Heart right ventricle (tissue), 16 donors: ENCODE measurements at regions not wholly inside any gene's neighbourhood (a gene's known extent, or its start where the extent isn't known, plus 50 kb on each side); places are given as distances from the start of the nearest gene placed in this dataset.

Experiments used
- ATAC-seq, 8 donors: fragments of 200-7000 bp; cut with Tn5 transposase; one replicate each; pipeline ENCODE4 v1.9.1; 2020; ENCODE audit warnings: mild to moderate bottlenecking in 8 of 8, moderate library complexity in 8 of 8, moderate number of reproducible peaks in 1 of 8
- DNase-seq, 2 donors: peaks; one replicate each; pipeline ENCODE4 v3.0.0-alpha.2; 2020
- H3K27ac ChIP-seq, 10 donors: fragments of 200-600 bp; sonication (generic) in 2 of 10; one replicate each; pipeline versions ENCODE4 v1.5.0 to v1.8.0; 2020 to 2022; ENCODE audit warnings: mild to moderate bottlenecking in 3 of 10
- H3K27me3 ChIP-seq, 7 donors: fragments of 200-600 bp; one replicate each; pipeline ENCODE4 v1.8.0; 2021 to 2022; ENCODE audit warnings: mild to moderate bottlenecking in 2 of 7
- H3K36me3 ChIP-seq, 9 donors: fragments of 200-600 bp; sonication (generic) in 1 of 9; one replicate each; pipeline versions ENCODE4 v1.5.0 to v1.8.0; 2020 to 2022; ENCODE audit warnings: mild to moderate bottlenecking in 2 of 9
- H3K4me1 ChIP-seq, 9 donors: fragments of 200-600 bp; sonication (generic) in 1 of 9; one replicate each; pipeline versions ENCODE4 v1.5.0 to v1.8.0; 2020 to 2022; ENCODE audit warnings: mild to moderate bottlenecking in 4 of 9
- H3K4me3 ChIP-seq, 10 donors: fragments of 200-600 bp; sonication (generic) in 2 of 10; one replicate each; pipeline versions ENCODE4 v1.5.0 to v1.8.0; 2020 to 2022; ENCODE audit warnings: mild to moderate bottlenecking in 7 of 10, moderate library complexity in 2 of 10
- H3K9me3 ChIP-seq, 11 donors: fragments of 200-600 bp in 10 of 11; sonication (generic) in 2 of 11; one replicate each; pipeline versions ENCODE4 v1.5.0 to v1.8.0; 2013 to 2022; ENCODE audit warnings: mild to moderate bottlenecking in 2 of 11, control low read depth in 1 of 11, moderate library complexity in 1 of 11
- WGBS, 2 donors: extraction: QIAGEN DNeasy Blood & Tissue Kit; methylation state at CpG; one replicate each; pipeline ENCODE4 v1.1.7; 2013; ENCODE audit warnings: inconsistent platforms in 1 of 2; 5-methylcytosine and 5-hydroxymethylcytosine counted together
- intact Hi-C, 10 donors: fragments of 100-400 bp; cut with DNase I; formaldehyde crosslinking; loops; one replicate each; pipeline versions ENCODE4 v1.11.1 to v1.14.2; 2022
- TF ChIP-seq, protein P1 (sequence below), 9 donors: fragments of 200-600 bp; sonication (generic) in 2 of 9; IDR thresholded peaks; one replicate each; pipeline versions ENCODE4 v1.5.0 to v1.8.0; 2021 to 2022; ENCODE audit warnings: antibody characterized with exemption in 9 of 9, mild to moderate bottlenecking in 5 of 9, moderate library complexity in 1 of 9
- donor health status: Arrhythmogenic right ventricular cardiomyopathy.
- donor health status: ischemic (EF 13 %, LVEDD 7.1; RV severe dilation, severe dysfunction).
- donor health status: healthy with polysubstance abuse.
- donor health status: DM: no; HTN: yes; CAD: no.
- donor health status: DM: no; HTN: no; CAD: no.
- donor health status: ischemic (EF 25% LVEDD 6.9; RV normal size, moderate dysfunction).
- donor health status: ischemic (EF 25% LVEDD 5.7; RV mildly dilated, moderate dysfunction).
- donor health status: healthy.
- donor health status: DM: yes; HTN: yes; CAD: no.
- donor health status: Ischemic cardiomyopathy.
- donor health status: ischemic (EF 35%, LVEDD 5.7; RV mildly dilated, moderate dysfunction).
- donor health status: nonischemic (EF 11% LVEDD 7.7; RV severe dilation, severe dysfunction).
- donor health status: DM: yes; HTN: yes; CAD: no.
- donor health status: PGD.
- donor health status: ischemic (EF 29% LVEDD 5.4; RV normal size, mild dysfunction).
- donor health status: nonischemic (EF 23%, LVEDD 6.1; RV moderate dilation, normal function).

DNA sequence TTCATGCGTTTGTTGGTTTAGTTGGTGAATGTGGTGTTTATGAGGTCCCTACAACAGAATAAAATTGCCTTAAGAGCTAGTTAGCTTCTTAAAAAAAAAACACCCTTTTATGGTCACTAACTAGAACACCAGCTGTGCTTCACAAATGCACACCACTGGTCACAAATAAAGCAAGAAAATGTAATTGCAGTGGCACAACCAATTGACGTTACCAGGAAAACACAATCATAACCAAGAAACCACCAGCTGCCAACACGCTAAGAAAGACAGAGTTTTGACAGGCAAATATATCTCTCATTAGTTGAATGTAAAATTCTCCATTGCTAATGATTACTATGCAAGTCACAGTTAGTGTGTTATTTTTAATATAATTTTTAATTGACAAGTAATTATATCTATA is 389.9 kb downstream of the ADAMTS20 start:
- H3K27ac ChIP-seq, result no peak overlapping the region
- no peaks in the 10 kb centered on the region for H3K4me1 ChIP-seq
- H3K27me3 ChIP-seq, result no peaks in the 10 kb centered on the region
- 93 to 96% methylated on average over 3 of the region's 3 CpGs for WGBS, 2 donors
- no peak for ATAC-seq
- TF ChIP-seq, protein P1, sequence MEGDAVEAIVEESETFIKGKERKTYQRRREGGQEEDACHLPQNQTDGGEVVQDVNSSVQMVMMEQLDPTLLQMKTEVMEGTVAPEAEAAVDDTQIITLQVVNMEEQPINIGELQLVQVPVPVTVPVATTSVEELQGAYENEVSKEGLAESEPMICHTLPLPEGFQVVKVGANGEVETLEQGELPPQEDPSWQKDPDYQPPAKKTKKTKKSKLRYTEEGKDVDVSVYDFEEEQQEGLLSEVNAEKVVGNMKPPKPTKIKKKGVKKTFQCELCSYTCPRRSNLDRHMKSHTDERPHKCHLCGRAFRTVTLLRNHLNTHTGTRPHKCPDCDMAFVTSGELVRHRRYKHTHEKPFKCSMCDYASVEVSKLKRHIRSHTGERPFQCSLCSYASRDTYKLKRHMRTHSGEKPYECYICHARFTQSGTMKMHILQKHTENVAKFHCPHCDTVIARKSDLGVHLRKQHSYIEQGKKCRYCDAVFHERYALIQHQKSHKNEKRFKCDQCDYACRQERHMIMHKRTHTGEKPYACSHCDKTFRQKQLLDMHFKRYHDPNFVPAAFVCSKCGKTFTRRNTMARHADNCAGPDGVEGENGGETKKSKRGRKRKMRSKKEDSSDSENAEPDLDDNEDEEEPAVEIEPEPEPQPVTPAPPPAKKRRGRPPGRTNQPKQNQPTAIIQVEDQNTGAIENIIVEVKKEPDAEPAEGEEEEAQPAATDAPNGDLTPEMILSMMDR (IDR thresholded peaks at IDR 0.05), result no peak
- intact Hi-C loops, result no loop called here
- DNase-seq, result no peak
- no peak overlapping the region for H3K4me3 ChIP-seq
- H3K36me3 ChIP-seq, result no peaks in the 10 kb centered on the region
- no peaks in the 10 kb centered on the region for H3K9me3 ChIP-seq

- intact Hi-C loops, result no loop called here
- WGBS, 2 donors, result 81 to 84% methylated on average over 2 of the region's 2 CpGs
- no peaks in the 10 kb centered on the region for H3K9me3 ChIP-seq
- H3K4me1 ChIP-seq, result no peaks in the 10 kb centered on the region
- H3K4me3 ChIP-seq, result no peak overlapping the region
- H3K27ac ChIP-seq, result no peak overlapping the region
- TF ChIP-seq, protein P1 (IDR thresholded peaks at IDR 0.05), result no peak
- H3K27me3 ChIP-seq, result no peaks in the 10 kb centered on the region
- DNase-seq (no peak), ATAC-seq (no peak)
- no peaks in the 10 kb centered on the region for H3K36me3 ChIP-seq
Measured at GRCh38 chr12:43159506-43159905, 392.5 kb downstream of the ADAMTS20 start.

DNA sequence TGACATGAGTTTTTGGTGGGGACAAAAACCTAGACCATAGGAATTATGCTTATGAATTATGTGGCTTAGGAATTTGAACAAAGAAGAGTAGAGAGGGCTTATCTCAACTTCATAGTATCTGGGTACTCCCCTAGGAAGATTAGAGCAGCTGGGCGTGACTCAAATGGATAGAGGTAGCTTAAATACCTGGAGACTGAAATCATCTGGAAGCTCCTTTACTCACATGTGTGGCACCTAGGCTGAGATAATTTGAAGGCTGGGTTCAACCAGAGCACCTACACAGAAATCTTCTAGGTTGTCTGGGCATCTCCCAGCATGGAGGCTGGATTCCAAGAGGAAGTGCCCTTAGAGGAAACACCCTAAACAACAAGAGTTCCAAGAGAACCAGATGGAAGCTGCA is 393.9 kb downstream of the ADAMTS20 start:
- DNase-seq, result no peak
- no peak overlapping the region for H3K27ac ChIP-seq
- H3K9me3 ChIP-seq, result no peaks in the 10 kb centered on the region
- no peaks in the 10 kb centered on the region for H3K27me3 ChIP-seq
- no peak for ATAC-seq
- H3K4me3 ChIP-seq, result no peak overlapping the region
- WGBS, 2 donors, result 92 to 95% methylated on average over 1 of the region's 1 CpG
- intact Hi-C loops, result no loop called here
- H3K36me3 ChIP-seq, result no peaks in the 10 kb centered on the region
- H3K4me1 ChIP-seq, result no peaks in the 10 kb centered on the region
- TF ChIP-seq, protein P1 (IDR thresholded peaks at IDR 0.05), result no peak

DNA sequence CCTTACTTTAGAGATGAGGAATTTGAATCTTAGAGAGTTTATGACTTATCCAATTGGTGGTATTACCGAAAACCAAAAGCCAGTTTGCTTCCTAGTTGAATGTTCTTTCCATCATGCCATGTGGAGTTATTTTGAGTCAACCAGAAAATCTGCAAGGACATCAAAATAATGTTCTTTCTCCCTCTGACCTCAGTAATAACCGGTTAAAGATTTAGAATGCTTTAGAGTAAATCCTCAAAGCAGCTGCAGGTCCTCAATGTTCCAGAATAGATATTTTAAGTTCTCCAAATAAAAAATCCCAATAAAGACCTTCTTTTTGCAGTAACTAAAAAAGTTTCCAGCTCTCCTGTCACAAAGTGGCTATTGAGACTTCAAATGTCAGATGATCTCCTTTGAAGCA is 396.6 kb downstream of the ADAMTS20 start:
- Histone ChIP-seq H3K36me3 (no peaks in the 10 kb centered on the region), H3K27ac (no peak overlapping the region), H3K9me3 (no peaks in the 10 kb centered on the region), H3K4me1 (no peaks in the 10 kb centered on the region), H3K4me3 (no peak overlapping the region), H3K27me3 (no peaks in the 10 kb centered on the region)
- TF ChIP-seq, protein P1 (IDR thresholded peaks at IDR 0.05), result no peak
- DNase-seq (no peak), ATAC-seq (no peak)
- intact Hi-C loops, result no loop called here
- 69 to 88% methylated on average over 2 of the region's 2 CpGs for WGBS, 2 donors
